WTC11 (cell line): ENCODE measurements at regions not wholly inside any gene's neighbourhood (a gene's known extent, or its start where the extent isn't known, plus 50 kb on each side); places are given as distances from the start of the nearest gene placed in this dataset.
"Not testable (repeated sequence)": the region's sequence is repeated elsewhere in the genome, so short reads cannot be mapped to it uniquely, and the experiment has no call there.

Experiments
- ATAC-seq: fragments of 200-7000 bp; cut with Tn5 transposase; 2 replicates; pipeline ENCODE4 v1.10.0; 2021; ENCODE audit warnings: mild to moderate bottlenecking, moderate library complexity
- CTCF ChIA-PET: fragments of 300-600 bp; sonication (Branson Sonifier 250); formaldehyde crosslinking; loops from one replicate; lab custom pipeline; 2021; ENCODE audit warnings: antibody characterized with exemption; lab: Charles Lee
- POLR2A ChIA-PET: fragments of 350-600 bp; sonication (Branson Sonifier 250); formaldehyde crosslinking; loops from one replicate; lab custom pipeline; 2021; ENCODE audit warnings: antibody characterized with exemption; lab: Charles Lee
- DNase-seq: peaks from one replicate; pipeline ENCODE4 v3.0.0; 2021; ENCODE audit warnings: low spot score
- H3K27ac Mint-ChIP-seq: 2 replicates; pipeline ENCODE4 v1.8.0; 2021; ENCODE audit warnings: mixed read lengths
- H3K27me3 Mint-ChIP-seq: 2 replicates; pipeline ENCODE4 v1.8.0; 2021; ENCODE audit warnings: low read depth, mild to moderate bottlenecking, moderate library complexity, mixed read lengths
- H3K36me3 Mint-ChIP-seq: 2 replicates; pipeline ENCODE4 v1.8.0; 2021; ENCODE audit warnings: mixed read lengths
- H3K4me1 Mint-ChIP-seq: 2 replicates; pipeline ENCODE4 v1.8.0; 2022; ENCODE audit warnings: mixed read lengths
- H3K4me3 Mint-ChIP-seq: 2 replicates; pipeline ENCODE4 v1.8.0; 2021; ENCODE audit warnings: mild to moderate bottlenecking, moderate library complexity, mixed read lengths
- H3K9me3 Mint-ChIP-seq: 2 replicates; pipeline ENCODE4 v1.8.0; 2021; ENCODE audit warnings: mixed read lengths
- ATF2 ChIP-seq: sonication (generic); formaldehyde crosslinking; IDR thresholded peaks from 2 replicates; pipeline ENCODE4 v1.8.1; 2022; ENCODE audit warnings: low read depth, missing genetic modification reagents, borderline replicate concordance
- CDX4 ChIP-seq: fragments of 250-450 bp; sonication (Bioruptor Pico); IDR thresholded peaks from 2 replicates; pipeline ENCODE4 v1.9.0; 2021; ENCODE audit warnings: moderate library complexity, mild to moderate bottlenecking, inconsistent platforms, borderline replicate concordance
- CREM ChIP-seq: sonication (generic); formaldehyde crosslinking; IDR thresholded peaks from 2 replicates; pipeline ENCODE4 v1.8.1; 2022; ENCODE audit warnings: mild to moderate bottlenecking, missing genetic modification reagents, moderate library complexity
- ESRRA ChIP-seq: sonication (generic); formaldehyde crosslinking; IDR thresholded peaks from 2 replicates; pipeline ENCODE4 v1.8.1; 2022; ENCODE audit warnings: mild to moderate bottlenecking, missing genetic modification reagents, borderline replicate concordance
- FOXP1 ChIP-seq: sonication (generic); formaldehyde crosslinking; IDR thresholded peaks from 2 replicates; pipeline ENCODE4 v1.8.0; 2022; ENCODE audit warnings: missing genetic modification reagents, mild to moderate bottlenecking, moderate library complexity, borderline replicate concordance
- FOXP4 ChIP-seq: sonication (generic); formaldehyde crosslinking; IDR thresholded peaks from 2 replicates; pipeline ENCODE4 v1.8.0; 2022; ENCODE audit warnings: mild to moderate bottlenecking, missing genetic modification reagents
- JUN ChIP-seq: sonication (generic); formaldehyde crosslinking; IDR thresholded peaks from 2 replicates; pipeline ENCODE4 v1.8.0; 2023; ENCODE audit warnings: mild to moderate bottlenecking, missing genetic modification reagents
- KAT7 ChIP-seq: sonication (generic); formaldehyde crosslinking; IDR thresholded peaks from 2 replicates; pipeline ENCODE4 v1.8.1; 2023; ENCODE audit warnings: missing genetic modification reagents, mild to moderate bottlenecking, borderline replicate concordance
- MAX ChIP-seq: sonication (generic); formaldehyde crosslinking; IDR thresholded peaks from 2 replicates; pipeline ENCODE4 v1.8.0; 2022; ENCODE audit warnings: mild to moderate bottlenecking, missing genetic modification reagents
- OVOL2 ChIP-seq: fragments of 250-450 bp; sonication (Bioruptor Pico); IDR thresholded peaks from 2 replicates; pipeline ENCODE4 v1.9.0; 2021; ENCODE audit warnings: mild to moderate bottlenecking, borderline replicate concordance
- PREB ChIP-seq: sonication (generic); formaldehyde crosslinking; IDR thresholded peaks from 2 replicates; pipeline ENCODE4 v1.8.1; 2022; ENCODE audit warnings: mild to moderate bottlenecking, missing genetic modification reagents, moderate library complexity, borderline replicate concordance
- RELA ChIP-seq: sonication (generic); formaldehyde crosslinking; IDR thresholded peaks from 2 replicates; pipeline ENCODE4 v1.8.1; 2022; ENCODE audit warnings: missing genetic modification reagents, mild to moderate bottlenecking, borderline replicate concordance
- SMAD4 ChIP-seq: sonication (generic); formaldehyde crosslinking; IDR thresholded peaks from 2 replicates; pipeline ENCODE4 v1.8.0; 2022; ENCODE audit warnings: mild to moderate bottlenecking, missing genetic modification reagents
- SP1 ChIP-seq: sonication (generic); formaldehyde crosslinking; conservative IDR thresholded peaks from 2 replicates; pipeline ENCODE4 v1.8.1; 2022; ENCODE audit warnings: missing genetic modification reagents
- STAT6 ChIP-seq: sonication (generic); formaldehyde crosslinking; conservative IDR thresholded peaks from 2 replicates; pipeline ENCODE4 v1.8.1; 2023; ENCODE audit warnings: mild to moderate bottlenecking, low read depth, missing genetic modification reagents, moderate library complexity
- TP53 ChIP-seq: sonication (generic); formaldehyde crosslinking; IDR thresholded peaks from 2 replicates; pipeline ENCODE4 v1.8.1; 2023; ENCODE audit warnings: mild to moderate bottlenecking, missing genetic modification reagents
- ZNF219 ChIP-seq: sonication (generic); formaldehyde crosslinking; IDR thresholded peaks from 2 replicates; pipeline ENCODE4 v1.8.0; 2023; ENCODE audit warnings: missing genetic modification reagents, mild to moderate bottlenecking, borderline replicate concordance
- ZNF263 ChIP-seq: sonication (generic); formaldehyde crosslinking; IDR thresholded peaks from 2 replicates; pipeline ENCODE4 v1.8.1; 2022; ENCODE audit warnings: low read depth, mild to moderate bottlenecking, moderate library complexity, missing genetic modification reagents
- ZNF396 ChIP-seq: fragments of 250-450 bp; sonication (Bioruptor Pico); IDR thresholded peaks from 2 replicates; pipeline ENCODE4 v1.8.0; 2021; ENCODE audit warnings: mild to moderate bottlenecking, moderate library complexity, borderline replicate concordance
- ZNF416 ChIP-seq: fragments of 250-450 bp; sonication (Bioruptor Pico); IDR thresholded peaks from 2 replicates; pipeline ENCODE4 v1.9.0; 2021; ENCODE audit warnings: mild to moderate bottlenecking, inconsistent platforms

GRCh38 chr4:125198916-125199315 is 115.8 kb upstream of the FAT4 start:
- no peak for ATAC-seq
- DNase-seq = no peak

GRCh38 chr4:125191874-125192459 is 122.8 kb upstream of the FAT4 start:
- DNase-seq, ATAC-seq, CTCF ChIA-PET, H3K27ac Mint-ChIP-seq, H3K4me1 Mint-ChIP-seq, H3K27me3 Mint-ChIP-seq, H3K4me3 Mint-ChIP-seq, POLR2A ChIA-PET, H3K36me3 Mint-ChIP-seq: not testable (repeated sequence)
- peaks cover 24% of the 10 kb centered on the region for H3K9me3 Mint-ChIP-seq

More at GRCh38 chr4:125198916-125199315, 115.8 kb upstream of the FAT4 start:
- Mint-ChIP-seq H3K27ac (no peak overlapping the region; the same call in 1 of the 2 replicates), H3K4me1 (no peaks in the 10 kb centered on the region), H3K27me3 (no peaks in the 10 kb centered on the region)
- ChIA-PET CTCF (no interaction called here), POLR2A (no interaction called here)
- TF ChIP-seq FOXP1 (CRISPR knock-in tag) (no peak), ZNF396 (CRISPR knock-in tag) (no peak), ZNF263 (CRISPR knock-in tag) (no peak), PREB (CRISPR knock-in tag) (no peak), CDX4 (CRISPR knock-in tag) (no peak), ZNF219 (no peak), KAT7 (CRISPR knock-in tag) (no peak), ATF2 (no peak), OVOL2 (CRISPR knock-in tag) (no peak), JUN (CRISPR knock-in tag) (no peak), ESRRA (CRISPR knock-in tag) (no peak)
- TF ChIP-seq, all 79 proteins: peak for 0
- no peak overlapping the region for H3K4me3 Mint-ChIP-seq
- H3K36me3 Mint-ChIP-seq = peaks cover 2% of the 10 kb centered on the region
- peaks cover 20% of the 10 kb centered on the region for H3K9me3 Mint-ChIP-seq

- H3K27me3 Mint-ChIP-seq = no peaks in the 10 kb centered on the region
- no peak overlapping the region for H3K27ac Mint-ChIP-seq
- DNase-seq = no peak
- H3K36me3 Mint-ChIP-seq = peaks cover 3% of the 10 kb centered on the region; the same call in 1 of the 2 replicates
- TF ChIP-seq FOXP1 (CRISPR knock-in tag) = no peak
- TF ChIP-seq STAT6 (CRISPR knock-in tag) = no peak
- TF ChIP-seq SP1 = no peak
- TF ChIP-seq JUN (CRISPR knock-in tag) = no peak
- no peak for TF ChIP-seq ZNF416 (CRISPR knock-in tag)
- TF ChIP-seq SMAD4 (CRISPR knock-in tag) = no peak
- no peak for TF ChIP-seq CREM (CRISPR knock-in tag)
- no peak for TF ChIP-seq CDX4 (CRISPR knock-in tag)
- TF ChIP-seq ZNF263 (CRISPR knock-in tag) = no peak
- TF ChIP-seq RELA (CRISPR knock-in tag) = no peak
- TF ChIP-seq TP53 = no peak
- no peak for TF ChIP-seq MAX (CRISPR knock-in tag)
- no peak for TF ChIP-seq FOXP4 (CRISPR knock-in tag)
- POLR2A ChIA-PET = no interaction called here
- no peaks in the 10 kb centered on the region for H3K4me1 Mint-ChIP-seq
- no peak for ATAC-seq
- H3K4me3 Mint-ChIP-seq = no peak overlapping the region
- H3K9me3 Mint-ChIP-seq = peaks cover 20% of the 10 kb centered on the region
- CTCF ChIA-PET = no interaction called here
These were observed 123.5 kb upstream of the FAT4 start for GRCh38 chr4:125191232-125191631.
